Fibroblast of lung (primary cell): ENCODE measurements at regions not wholly inside any gene's neighbourhood (a gene's known extent, or its start where the extent isn't known, plus 50 kb on each side); places are given as distances from the start of the nearest gene placed in this dataset.

Experiments
- EZH2 ChIP-seq: IDR thresholded peaks from 2 replicates; pipeline ENCODE4 v1.5.1; 2012; ENCODE audit warnings: low read length, control low read depth, mild to moderate bottlenecking; ENCODE audit errors: missing control alignments
- TF ChIP-seq, protein P1 (sequence below), 2 donors: IDR thresholded peaks in 1 of 2; conservative IDR thresholded peaks in 1 of 2; 1 replicate in 1 of 2; 2 replicates in 1 of 2; pipeline ENCODE4 v1.5.1; 2011 to 2012; ENCODE audit warnings: low read length in 2 of 2, control low read depth in 1 of 2, inconsistent platforms in 1 of 2, low read depth in 1 of 2, mild to moderate bottlenecking in 1 of 2

DNA sequence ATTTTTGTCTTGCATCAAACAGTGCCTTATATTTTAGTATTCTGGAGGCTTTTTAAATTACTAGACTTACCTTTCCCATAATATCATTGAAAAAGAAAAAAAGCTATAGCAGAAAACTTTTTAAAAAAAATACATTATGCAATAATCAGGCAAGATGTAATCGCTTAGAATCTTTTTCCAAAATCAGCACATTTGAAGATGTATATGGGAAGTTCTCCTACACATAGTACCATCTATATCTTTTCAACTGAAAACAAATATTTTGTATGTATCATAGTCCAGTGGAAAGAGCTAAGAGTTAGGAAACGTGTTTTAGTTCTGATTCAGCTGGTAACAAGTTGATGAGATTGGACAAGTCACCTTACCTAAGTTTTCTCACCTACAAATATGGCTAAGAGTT lies 70.6 kb downstream of the SLC41A2 start:
- TF ChIP-seq, protein P1, sequence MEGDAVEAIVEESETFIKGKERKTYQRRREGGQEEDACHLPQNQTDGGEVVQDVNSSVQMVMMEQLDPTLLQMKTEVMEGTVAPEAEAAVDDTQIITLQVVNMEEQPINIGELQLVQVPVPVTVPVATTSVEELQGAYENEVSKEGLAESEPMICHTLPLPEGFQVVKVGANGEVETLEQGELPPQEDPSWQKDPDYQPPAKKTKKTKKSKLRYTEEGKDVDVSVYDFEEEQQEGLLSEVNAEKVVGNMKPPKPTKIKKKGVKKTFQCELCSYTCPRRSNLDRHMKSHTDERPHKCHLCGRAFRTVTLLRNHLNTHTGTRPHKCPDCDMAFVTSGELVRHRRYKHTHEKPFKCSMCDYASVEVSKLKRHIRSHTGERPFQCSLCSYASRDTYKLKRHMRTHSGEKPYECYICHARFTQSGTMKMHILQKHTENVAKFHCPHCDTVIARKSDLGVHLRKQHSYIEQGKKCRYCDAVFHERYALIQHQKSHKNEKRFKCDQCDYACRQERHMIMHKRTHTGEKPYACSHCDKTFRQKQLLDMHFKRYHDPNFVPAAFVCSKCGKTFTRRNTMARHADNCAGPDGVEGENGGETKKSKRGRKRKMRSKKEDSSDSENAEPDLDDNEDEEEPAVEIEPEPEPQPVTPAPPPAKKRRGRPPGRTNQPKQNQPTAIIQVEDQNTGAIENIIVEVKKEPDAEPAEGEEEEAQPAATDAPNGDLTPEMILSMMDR (conservative IDR thresholded peaks at IDR 0.05 in 1 of 2, IDR thresholded peaks at IDR 0.05 in 1 of 2; ENCODE audit: low read depth in 1 of 2, low read length in 2 of 2): no peak
- TF ChIP-seq EZH2: no peak
